Liver (tissue), 3 donors: ENCODE measurements at regions not wholly inside any gene's neighbourhood (a gene's known extent, or its start where the extent isn't known, plus 50 kb on each side); places are given as distances from the start of the nearest gene placed in this dataset.

ENCODE experiments used
- ATF3 ChIP-seq: IDR thresholded peaks from 2 replicates; pipeline ENCODE4 v1.6.1; 2016; ENCODE audit warnings: antibody characterized with exemption
- CTCF ChIP-seq: fragments of 150-350 bp; IDR thresholded peaks from 2 replicates; pipeline ENCODE4 v1.5.1; 2017; ENCODE audit warnings: improper control_type of control experiment, low read depth, low read length; ENCODE audit not compliant: missing input control
- EGR1 ChIP-seq, 2 donors: IDR thresholded peaks; 2 replicates each; pipeline ENCODE4 v1.6.1; 2016 to 2018; ENCODE audit warnings: antibody characterized with exemption in 2 of 2, low read depth in 2 of 2
- FOXA1 ChIP-seq: IDR thresholded peaks from 2 replicates; pipeline ENCODE4 v1.6.1; 2016; ENCODE audit warnings: antibody characterized with exemption
- FOXA2 ChIP-seq: IDR thresholded peaks from 2 replicates; pipeline ENCODE4 v1.6.1; 2016; ENCODE audit warnings: antibody characterized with exemption
- GABPA ChIP-seq, 2 donors: IDR thresholded peaks in 1 of 2; conservative IDR thresholded peaks in 1 of 2; 2 replicates each; pipeline ENCODE4 v1.6.1; 2016; ENCODE audit warnings: antibody characterized with exemption in 2 of 2, mild to moderate bottlenecking in 1 of 2, moderate library complexity in 1 of 2
- JUND ChIP-seq, 2 donors: IDR thresholded peaks; 2 replicates each; pipeline ENCODE4 v1.6.1; 2016; ENCODE audit warnings: antibody characterized with exemption in 2 of 2
- MAX ChIP-seq: IDR thresholded peaks from 2 replicates; pipeline ENCODE4 v1.6.1; 2016; ENCODE audit warnings: antibody characterized with exemption
- NR2F2 ChIP-seq: IDR thresholded peaks from 2 replicates; pipeline ENCODE4 v1.6.1; 2016; ENCODE audit warnings: antibody characterized with exemption
- REST ChIP-seq: IDR thresholded peaks from 2 replicates; pipeline ENCODE4 v1.6.1; 2016; ENCODE audit warnings: antibody characterized with exemption, mild to moderate bottlenecking
- SP1 ChIP-seq: IDR thresholded peaks from 2 replicates; pipeline ENCODE4 v1.6.1; 2018; ENCODE audit warnings: antibody characterized with exemption, mild to moderate bottlenecking
- TAF1 ChIP-seq: conservative IDR thresholded peaks from 2 replicates; pipeline ENCODE4 v1.6.1; 2016; ENCODE audit warnings: antibody characterized with exemption, mild to moderate bottlenecking
- YY1 ChIP-seq: IDR thresholded peaks from 2 replicates; pipeline ENCODE4 v1.6.1; 2016; ENCODE audit warnings: antibody characterized with exemption, mild to moderate bottlenecking
- donor health status: healthy.
- donor health status: healthy.

GRCh38 chr14:81681541-81681940, 147.9 kb upstream of the SEL1L start:
- no peak for TF ChIP-seq CTCF
- TF ChIP-seq JUND (IDR thresholded peaks at IDR 0.05): no peak
- TF ChIP-seq SP1: no peak
- TF ChIP-seq TAF1: no peak
- no peak for TF ChIP-seq NR2F2
- TF ChIP-seq ATF3: no peak
- no peak for TF ChIP-seq EGR1 (IDR thresholded peaks at IDR 0.05; ENCODE audit: low read depth in 2 of 2)
- TF ChIP-seq FOXA1: no peak
- no peak for TF ChIP-seq REST
- TF ChIP-seq MAX: no peak
- TF ChIP-seq YY1: no peak
- TF ChIP-seq FOXA2: no peak
- no peak for TF ChIP-seq GABPA (IDR thresholded peaks at IDR 0.05 in 1 of 2, conservative IDR thresholded peaks at IDR 0.05 in 1 of 2)
